ENCODE measurements at regions not wholly inside any gene's neighbourhood (a gene's known extent, or its start where the extent isn't known, plus 50 kb on each side); places are given as distances from the start of the nearest gene placed in this dataset.
"Not testable (repeated sequence)": the region's sequence is repeated elsewhere in the genome, so short reads cannot be mapped to it uniquely, and the experiment has no call there.

- no peak overlapping the region for H3K9ac ChIP-seq
- H2AFZ ChIP-seq (ENCODE audit: low read depth): no peak overlapping the region
- H3K4me2 ChIP-seq: no peak overlapping the region
- H3K79me2 ChIP-seq (ENCODE audit: insufficient read depth, low read depth): no peaks in the 10 kb centered on the region
- H3K27me3 ChIP-seq (ENCODE audit: insufficient read depth, low read depth): no peaks in the 10 kb centered on the region
- H3K4me3 ChIP-seq (IDR thresholded peaks at IDR 0.05; ENCODE audit: insufficient read depth, low read depth, low read length): no peak overlapping the region
- no peaks in the 10 kb centered on the region for H4K20me1 ChIP-seq (ENCODE audit: insufficient read depth)
- no peak for TF ChIP-seq CTCF (conservative IDR thresholded peaks at IDR 0.05; ENCODE audit: low read depth, low read length)
- no peaks in the 10 kb centered on the region for H3K36me3 ChIP-seq (ENCODE audit: insufficient read depth)
- H3K4me1 ChIP-seq (ENCODE audit: low read depth, poor library complexity, severe bottlenecking): no peaks in the 10 kb centered on the region
- H3K27ac ChIP-seq: no peak overlapping the region
Measured at GRCh38 chr5:159801303-159801702, 115.0 kb upstream of the ADRA1B start.

GRCh38 chr5:159802661-159803060 lies 113.6 kb upstream of the ADRA1B start:
- no peaks in the 10 kb centered on the region for H3K36me3 ChIP-seq (ENCODE audit: insufficient read depth)
- H3K79me2 ChIP-seq (ENCODE audit: insufficient read depth, low read depth): no peaks in the 10 kb centered on the region
- no peak overlapping the region for H3K9ac ChIP-seq
- no peaks in the 10 kb centered on the region for H4K20me1 ChIP-seq (ENCODE audit: insufficient read depth)
- H3K27me3 ChIP-seq (ENCODE audit: insufficient read depth, low read depth): no peaks in the 10 kb centered on the region
- no peak overlapping the region for H2AFZ ChIP-seq (ENCODE audit: low read depth)
- no peak overlapping the region for H3K4me2 ChIP-seq
- no peak overlapping the region for H3K4me3 ChIP-seq (IDR thresholded peaks at IDR 0.05; ENCODE audit: insufficient read depth, low read depth, low read length)
- TF ChIP-seq CTCF (conservative IDR thresholded peaks at IDR 0.05; ENCODE audit: low read depth, low read length): no peak
- H3K4me1 ChIP-seq (ENCODE audit: low read depth, poor library complexity, severe bottlenecking): no peaks in the 10 kb centered on the region
- H3K27ac ChIP-seq: no peak overlapping the region

GRCh38 chr5:159804121-159804520 lies 112.2 kb upstream of the ADRA1B start:
- no peaks in the 10 kb centered on the region for H3K36me3 ChIP-seq (ENCODE audit: insufficient read depth)
- no peaks in the 10 kb centered on the region for H3K4me1 ChIP-seq (ENCODE audit: low read depth, poor library complexity, severe bottlenecking)
- H4K20me1 ChIP-seq (ENCODE audit: insufficient read depth): no peaks in the 10 kb centered on the region
- H3K4me3 ChIP-seq (IDR thresholded peaks at IDR 0.05; ENCODE audit: insufficient read depth, low read depth, low read length): no peak overlapping the region
- H3K4me2 ChIP-seq: no peak overlapping the region
- TF ChIP-seq CTCF (conservative IDR thresholded peaks at IDR 0.05; ENCODE audit: low read depth, low read length): no peak
- no peaks in the 10 kb centered on the region for H3K79me2 ChIP-seq (ENCODE audit: insufficient read depth, low read depth)
- no peak overlapping the region for H2AFZ ChIP-seq (ENCODE audit: low read depth)
- H3K27ac ChIP-seq: no peak overlapping the region
- no peak overlapping the region for H3K9ac ChIP-seq
- H3K27me3 ChIP-seq (ENCODE audit: insufficient read depth, low read depth): no peaks in the 10 kb centered on the region

GRCh38 chr5:159805021-159805420 lies 111.3 kb upstream of the ADRA1B start:
- Histone ChIP-seq H3K4me3 (IDR thresholded peaks at IDR 0.05; ENCODE audit: insufficient read depth, low read depth, low read length) (no peak overlapping the region), H3K27me3 (ENCODE audit: insufficient read depth, low read depth) (no peaks in the 10 kb centered on the region), H3K4me1 (ENCODE audit: low read depth, poor library complexity, severe bottlenecking) (no peaks in the 10 kb centered on the region), H4K20me1 (ENCODE audit: insufficient read depth) (no peaks in the 10 kb centered on the region), H2AFZ (ENCODE audit: low read depth) (no peak overlapping the region), H3K27ac (no peak overlapping the region), H3K79me2 (ENCODE audit: insufficient read depth, low read depth) (no peaks in the 10 kb centered on the region), H3K9ac (no peak overlapping the region), H3K36me3 (ENCODE audit: insufficient read depth) (no peaks in the 10 kb centered on the region), H3K4me2 (no peak overlapping the region)
- TF ChIP-seq CTCF (conservative IDR thresholded peaks at IDR 0.05; ENCODE audit: low read depth, low read length): no peak

GRCh38 chr5:159807135-159807534 lies 109.1 kb upstream of the ADRA1B start:
- H3K36me3 ChIP-seq (ENCODE audit: insufficient read depth); H3K27me3 ChIP-seq (ENCODE audit: insufficient read depth, low read depth); H3K4me2 ChIP-seq; H2AFZ ChIP-seq (ENCODE audit: low read depth); H3K27ac ChIP-seq; H3K4me3 ChIP-seq (IDR thresholded peaks at IDR 0.05; ENCODE audit: insufficient read depth, low read depth, low read length); H3K4me1 ChIP-seq (ENCODE audit: low read depth, poor library complexity, severe bottlenecking); H3K9ac ChIP-seq; H4K20me1 ChIP-seq (ENCODE audit: insufficient read depth); H3K79me2 ChIP-seq (ENCODE audit: insufficient read depth, low read depth): not testable (repeated sequence)

All from KMS-11 (cell line).